RWPE1 (cell line): ENCODE measurements at regions not wholly inside any gene's neighbourhood (a gene's known extent, or its start where the extent isn't known, plus 50 kb on each side); places are given as distances from the start of the nearest gene placed in this dataset.
"Not testable (repeated sequence)": the region's sequence is repeated elsewhere in the genome, so short reads cannot be mapped to it uniquely, and the experiment has no call there.

Experiments
- CTCF ChIA-PET: fragments of 350-600 bp; sonication (Branson Sonifier 250); formaldehyde crosslinking; extraction: SDS; loops from one replicate; lab custom pipeline; 2021; lab: Yijun Ruan, JAX
- POLR2A ChIA-PET: fragments of 400-600 bp; formaldehyde crosslinking; extraction: SDS; loops from one replicate; lab custom pipeline; 2020; ENCODE audit warnings: antibody characterized with exemption; ENCODE audit not compliant: low non-redundant PET; lab: Yijun Ruan, JAX
- DNase-seq: peaks from one replicate; pipeline ENCODE4 v3.0.0; 2012; ENCODE audit warnings: low spot score
- H3K27ac ChIP-seq: fragments of 450-650 bp; 2 replicates; pipeline ENCODE4 v1.5.1; 2017
- TF ChIP-seq, protein P1 (sequence below): fragments of 450-650 bp; conservative IDR thresholded peaks from 2 replicates; pipeline ENCODE4 v1.5.1; 2017; ENCODE audit warnings: low read depth, mild to moderate bottlenecking

- CTCF ChIA-PET: no interaction called here
- no peak for DNase-seq
- H3K27ac ChIP-seq: no peak overlapping the region
- TF ChIP-seq, protein P1, sequence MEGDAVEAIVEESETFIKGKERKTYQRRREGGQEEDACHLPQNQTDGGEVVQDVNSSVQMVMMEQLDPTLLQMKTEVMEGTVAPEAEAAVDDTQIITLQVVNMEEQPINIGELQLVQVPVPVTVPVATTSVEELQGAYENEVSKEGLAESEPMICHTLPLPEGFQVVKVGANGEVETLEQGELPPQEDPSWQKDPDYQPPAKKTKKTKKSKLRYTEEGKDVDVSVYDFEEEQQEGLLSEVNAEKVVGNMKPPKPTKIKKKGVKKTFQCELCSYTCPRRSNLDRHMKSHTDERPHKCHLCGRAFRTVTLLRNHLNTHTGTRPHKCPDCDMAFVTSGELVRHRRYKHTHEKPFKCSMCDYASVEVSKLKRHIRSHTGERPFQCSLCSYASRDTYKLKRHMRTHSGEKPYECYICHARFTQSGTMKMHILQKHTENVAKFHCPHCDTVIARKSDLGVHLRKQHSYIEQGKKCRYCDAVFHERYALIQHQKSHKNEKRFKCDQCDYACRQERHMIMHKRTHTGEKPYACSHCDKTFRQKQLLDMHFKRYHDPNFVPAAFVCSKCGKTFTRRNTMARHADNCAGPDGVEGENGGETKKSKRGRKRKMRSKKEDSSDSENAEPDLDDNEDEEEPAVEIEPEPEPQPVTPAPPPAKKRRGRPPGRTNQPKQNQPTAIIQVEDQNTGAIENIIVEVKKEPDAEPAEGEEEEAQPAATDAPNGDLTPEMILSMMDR: no peak
- POLR2A ChIA-PET: no interaction called here
Measured at GRCh38 chr4:26207631-26208030, 113.2 kb upstream of the RBPJ start.

- DNase-seq: no peak
- ChIA-PET POLR2A (no interaction called here), CTCF (no interaction called here)
- TF ChIP-seq, protein P1: no peak
- H3K27ac ChIP-seq: no peak overlapping the region
Measured at GRCh38 chr4:26208237-26208994, 112.4 kb upstream of the RBPJ start.

DNA sequence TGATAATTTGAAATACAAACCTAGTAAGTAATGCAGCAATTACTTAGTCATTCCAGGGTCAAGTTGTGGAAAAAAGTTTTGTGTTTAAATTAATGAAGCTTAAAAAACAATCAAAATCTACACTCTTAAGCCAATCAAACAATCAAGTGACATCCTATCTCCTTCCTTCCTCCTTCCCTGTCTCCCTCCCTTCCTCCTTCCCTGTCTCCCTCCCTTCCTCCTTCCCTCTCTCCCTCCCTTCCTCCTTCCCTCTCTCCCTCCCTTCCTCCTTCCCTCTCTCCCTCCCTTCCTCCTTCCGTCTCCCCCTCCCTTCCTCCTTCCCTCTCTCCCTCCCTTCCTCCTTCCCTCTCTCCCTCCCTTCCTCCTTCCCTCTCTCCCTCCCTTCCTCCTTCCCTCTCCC, 111.4 kb upstream of the RBPJ start:
- POLR2A ChIA-PET, DNase-seq, H3K27ac ChIP-seq, CTCF ChIA-PET: not testable (repeated sequence)

GRCh38 chr4:26212528-26212927, 108.3 kb upstream of the RBPJ start:
- H3K27ac ChIP-seq: no peak overlapping the region
- no peak for DNase-seq
- CTCF ChIA-PET: no interaction called here
- POLR2A ChIA-PET: no interaction called here
- TF ChIP-seq, protein P1: no peak

- POLR2A ChIA-PET: no interaction called here
- H3K27ac ChIP-seq: no peak overlapping the region
- TF ChIP-seq, protein P1: no peak
- DNase-seq: no peak
- CTCF ChIA-PET: no interaction called here
Measured at GRCh38 chr4:26213317-26213716, 107.5 kb upstream of the RBPJ start.

DNA sequence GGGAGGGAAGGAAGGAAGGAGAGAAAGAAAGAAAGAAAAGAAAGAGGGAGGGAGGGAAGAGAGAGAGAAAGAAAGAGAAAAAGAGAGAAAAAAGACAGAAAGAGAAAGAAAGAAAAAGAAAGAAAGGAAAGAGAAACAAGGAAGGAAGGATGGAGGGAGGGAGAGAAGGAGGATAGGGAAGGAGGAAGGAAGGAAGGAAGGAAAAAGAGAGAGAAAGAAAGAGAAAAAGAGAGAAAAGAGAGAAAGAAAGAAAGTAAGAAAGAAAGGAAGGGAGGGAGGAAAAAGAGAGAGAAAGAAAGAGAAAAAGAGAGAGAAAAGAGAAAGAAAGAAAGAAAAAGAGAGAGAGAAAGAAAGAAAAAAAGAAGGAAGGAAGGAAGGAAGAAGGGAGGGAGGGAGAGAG, 105.8 kb upstream of the RBPJ start:
- ChIA-PET CTCF (no interaction called here), POLR2A (no interaction called here)
- TF ChIP-seq, protein P1: no peak
- no peak for DNase-seq
- H3K27ac ChIP-seq: no peak overlapping the region

GRCh38 chr4:26215725-26216124, 105.1 kb upstream of the RBPJ start:
- no peak for DNase-seq
- TF ChIP-seq, protein P1: no peak
- H3K27ac ChIP-seq: no peak overlapping the region
- ChIA-PET CTCF (interaction anchor here (0.6 kb wide), 1 partner anchor 20 kb away, joined by 3 read pairs; no protein-coding TSS in a partner anchor), POLR2A (no interaction called here)
